Esophagus squamous epithelium (tissue), 4 donors: ENCODE measurements at regions not wholly inside any gene's neighbourhood (a gene's known extent, or its start where the extent isn't known, plus 50 kb on each side); places are given as distances from the start of the nearest gene placed in this dataset.
"Not testable (repeated sequence)": the region's sequence is repeated elsewhere in the genome, so short reads cannot be mapped to it uniquely, and the experiment has no call there.

Experiments used
- CTCF ChIP-seq, 6 experiments: fragments of 450-650 bp in 4 of 6; fragments of 200-600 bp in 2 of 6; sonication (generic) in 2 of 6; IDR thresholded peaks; one replicate each; pipeline ENCODE4 v1.5.1; 2016 to 2019; ENCODE audit warnings: antibody characterized with exemption in 6 of 6, mild to moderate bottlenecking in 4 of 6, moderate library complexity in 4 of 6
- POLR2A ChIP-seq, 4 donors: fragments of 450-650 bp; IDR thresholded peaks; one replicate each; pipeline ENCODE4 v1.6.1; 2017; ENCODE audit warnings: antibody characterized with exemption in 4 of 4, mild to moderate bottlenecking in 4 of 4, moderate library complexity in 3 of 4

GRCh38 chr5:19288311-19288710, 699.7 kb downstream of the CDH18 start:
- TF ChIP-seq CTCF, POLR2A (IDR thresholded peaks at IDR 0.05): not testable (repeated sequence)
